Liver (tissue), 8 donors: ENCODE measurements at regions not wholly inside any gene's neighbourhood (a gene's known extent, or its start where the extent isn't known, plus 50 kb on each side); places are given as distances from the start of the nearest gene placed in this dataset.

ENCODE experiments used
- DNase-seq: peaks from one replicate; pipeline ENCODE4 v3.0.0-alpha.2; 2017; ENCODE audit warnings: low spot score
- H3K27ac ChIP-seq, 2 donors: one replicate each; pipeline ENCODE4 v1.7.0; 2013; ENCODE audit warnings: inconsistent platforms in 2 of 2, low read length in 2 of 2, control low read depth in 1 of 2, low read depth in 1 of 2, mild to moderate bottlenecking in 1 of 2
- H3K27me3 ChIP-seq, 4 donors: one replicate each; pipeline versions ENCODE4 v1.6.1 to v1.7.0; 2013; ENCODE audit warnings: low read length in 3 of 4, inconsistent platforms in 1 of 4, mild to moderate bottlenecking in 1 of 4, moderate library complexity in 1 of 4; ENCODE audit not compliant: control insufficient read depth in 4 of 4, insufficient read depth in 4 of 4
- H3K36me3 ChIP-seq, 4 donors: one replicate each; pipeline versions ENCODE4 v1.6.1 to v1.7.0; 2013; ENCODE audit warnings: low read length in 3 of 4, mild to moderate bottlenecking in 3 of 4, low read depth in 1 of 4, moderate library complexity in 1 of 4; ENCODE audit not compliant: control insufficient read depth in 4 of 4, insufficient read depth in 3 of 4
- H3K4me1 ChIP-seq, 4 donors: one replicate each; pipeline versions ENCODE4 v1.6.1 to v1.7.0; 2013; ENCODE audit warnings: low read length in 3 of 4, mild to moderate bottlenecking in 3 of 4, moderate library complexity in 1 of 4; ENCODE audit not compliant: control insufficient read depth in 4 of 4, insufficient read depth in 4 of 4
- H3K4me3 ChIP-seq, 3 donors: one replicate each; pipeline versions ENCODE4 v1.6.1 to v1.7.0; 2013; ENCODE audit warnings: low read length in 3 of 3, control low read depth in 1 of 3, low read depth in 1 of 3, mild to moderate bottlenecking in 1 of 3
- H3K9ac ChIP-seq, 2 donors: one replicate each; pipeline ENCODE4 v1.7.0; 2013; ENCODE audit warnings: low read length in 2 of 2, mild to moderate bottlenecking in 2 of 2, moderate library complexity in 2 of 2, control low read depth in 1 of 2, low read depth in 1 of 2
- H3K9me3 ChIP-seq, 4 donors: one replicate each; pipeline versions ENCODE4 v1.6.1 to v1.7.0; 2013; ENCODE audit warnings: low read length in 3 of 4; ENCODE audit not compliant: control insufficient read depth in 4 of 4
- CTCF ChIP-seq: fragments of 150-350 bp; IDR thresholded peaks from 2 replicates; pipeline ENCODE4 v1.5.1; 2017; ENCODE audit warnings: improper control_type of control experiment, low read depth, low read length; ENCODE audit not compliant: missing input control
- FOXA1 ChIP-seq: IDR thresholded peaks from 2 replicates; pipeline ENCODE4 v1.6.1; 2016; ENCODE audit warnings: antibody characterized with exemption
- FOXA2 ChIP-seq: IDR thresholded peaks from 2 replicates; pipeline ENCODE4 v1.6.1; 2016; ENCODE audit warnings: antibody characterized with exemption
- GABPA ChIP-seq, 2 donors: IDR thresholded peaks in 1 of 2; conservative IDR thresholded peaks in 1 of 2; 2 replicates each; pipeline ENCODE4 v1.6.1; 2016; ENCODE audit warnings: antibody characterized with exemption in 2 of 2, mild to moderate bottlenecking in 1 of 2, moderate library complexity in 1 of 2
- ZBTB33 ChIP-seq: IDR thresholded peaks from 2 replicates; pipeline ENCODE4 v1.6.1; 2016; ENCODE audit warnings: antibody characterized with exemption
- WGBS: extraction: QIAGEN DNeasy Blood & Tissue Kit; methylation state at CpG from one replicate; pipeline ENCODE4 v1.1.7; 2013; 5-methylcytosine and 5-hydroxymethylcytosine counted together
- donor health status: healthy.
- donor health status: healthy.
- donor health status: healthy.
- donor health status: healthy.
- donor health status: healthy.

- 10% methylated on average over 1 of the region's 1 CpG for WGBS
- H3K27me3 ChIP-seq = no peaks in the 10 kb centered on the region
- DNase-seq = no peak
Observed at GRCh38 chrX:34197946-34198345, 65.8 kb upstream of the FAM47A start.

More at GRCh38 chrX:34197946-34198345, 65.8 kb upstream of the FAM47A start:
- no peak overlapping the region for H3K27ac ChIP-seq
- no peaks in the 10 kb centered on the region for H3K36me3 ChIP-seq
- TF ChIP-seq FOXA2 (no peak), CTCF (no peak), ZBTB33 (no peak), GABPA (IDR thresholded peaks at IDR 0.05 in 1 of 2, conservative IDR thresholded peaks at IDR 0.05 in 1 of 2) (no peak), FOXA1 (no peak)
- H3K4me3 ChIP-seq = no peak overlapping the region
- H3K9ac ChIP-seq = no peak overlapping the region
- H3K4me1 ChIP-seq = no peaks in the 10 kb centered on the region
- no peaks in the 10 kb centered on the region for H3K9me3 ChIP-seq
